ENCODE measurements at regions not wholly inside any gene's neighbourhood (a gene's known extent, or its start where the extent isn't known, plus 50 kb on each side); places are given as distances from the start of the nearest gene placed in this dataset.

DNA sequence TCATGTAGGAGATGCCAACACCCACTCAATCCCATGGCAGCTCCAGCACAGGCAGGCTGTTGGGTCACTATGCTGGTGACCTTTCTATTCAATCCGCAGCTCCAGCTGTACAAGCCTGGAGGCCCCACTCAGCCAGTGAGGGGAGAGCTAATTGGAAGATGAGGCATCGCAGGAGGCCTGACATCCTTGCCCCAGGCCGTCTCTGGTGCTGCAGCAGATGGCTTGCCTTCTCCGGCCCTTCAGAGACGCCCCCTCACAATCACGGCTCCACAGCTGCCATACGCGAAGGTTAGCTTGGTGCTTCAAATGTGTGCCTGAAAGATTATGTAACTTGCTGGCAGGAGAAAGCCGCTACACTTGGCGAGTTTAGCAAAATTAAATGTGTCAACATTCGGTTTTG, 104.2 kb upstream of the CLSTN2 start:
- Histone ChIP-seq H3K27ac (replicated peaks) (no peak overlapping the region), H3K27me3 (ENCODE audit: insufficient read depth, poor library complexity, severe bottlenecking) (no peaks in the 10 kb centered on the region), H3K4me3 (replicated peaks; ENCODE audit: insufficient read depth, low read length) (no peak overlapping the region)
- DNase-seq (ENCODE audit: low read depth in 1 of 2, low spot score in 1 of 2) = no peak
- TF ChIP-seq, protein P1, sequence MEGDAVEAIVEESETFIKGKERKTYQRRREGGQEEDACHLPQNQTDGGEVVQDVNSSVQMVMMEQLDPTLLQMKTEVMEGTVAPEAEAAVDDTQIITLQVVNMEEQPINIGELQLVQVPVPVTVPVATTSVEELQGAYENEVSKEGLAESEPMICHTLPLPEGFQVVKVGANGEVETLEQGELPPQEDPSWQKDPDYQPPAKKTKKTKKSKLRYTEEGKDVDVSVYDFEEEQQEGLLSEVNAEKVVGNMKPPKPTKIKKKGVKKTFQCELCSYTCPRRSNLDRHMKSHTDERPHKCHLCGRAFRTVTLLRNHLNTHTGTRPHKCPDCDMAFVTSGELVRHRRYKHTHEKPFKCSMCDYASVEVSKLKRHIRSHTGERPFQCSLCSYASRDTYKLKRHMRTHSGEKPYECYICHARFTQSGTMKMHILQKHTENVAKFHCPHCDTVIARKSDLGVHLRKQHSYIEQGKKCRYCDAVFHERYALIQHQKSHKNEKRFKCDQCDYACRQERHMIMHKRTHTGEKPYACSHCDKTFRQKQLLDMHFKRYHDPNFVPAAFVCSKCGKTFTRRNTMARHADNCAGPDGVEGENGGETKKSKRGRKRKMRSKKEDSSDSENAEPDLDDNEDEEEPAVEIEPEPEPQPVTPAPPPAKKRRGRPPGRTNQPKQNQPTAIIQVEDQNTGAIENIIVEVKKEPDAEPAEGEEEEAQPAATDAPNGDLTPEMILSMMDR (IDR thresholded peaks at IDR 0.05; ENCODE audit: insufficient read depth, low read length) = no peak
- TF ChIP-seq, protein P2, sequence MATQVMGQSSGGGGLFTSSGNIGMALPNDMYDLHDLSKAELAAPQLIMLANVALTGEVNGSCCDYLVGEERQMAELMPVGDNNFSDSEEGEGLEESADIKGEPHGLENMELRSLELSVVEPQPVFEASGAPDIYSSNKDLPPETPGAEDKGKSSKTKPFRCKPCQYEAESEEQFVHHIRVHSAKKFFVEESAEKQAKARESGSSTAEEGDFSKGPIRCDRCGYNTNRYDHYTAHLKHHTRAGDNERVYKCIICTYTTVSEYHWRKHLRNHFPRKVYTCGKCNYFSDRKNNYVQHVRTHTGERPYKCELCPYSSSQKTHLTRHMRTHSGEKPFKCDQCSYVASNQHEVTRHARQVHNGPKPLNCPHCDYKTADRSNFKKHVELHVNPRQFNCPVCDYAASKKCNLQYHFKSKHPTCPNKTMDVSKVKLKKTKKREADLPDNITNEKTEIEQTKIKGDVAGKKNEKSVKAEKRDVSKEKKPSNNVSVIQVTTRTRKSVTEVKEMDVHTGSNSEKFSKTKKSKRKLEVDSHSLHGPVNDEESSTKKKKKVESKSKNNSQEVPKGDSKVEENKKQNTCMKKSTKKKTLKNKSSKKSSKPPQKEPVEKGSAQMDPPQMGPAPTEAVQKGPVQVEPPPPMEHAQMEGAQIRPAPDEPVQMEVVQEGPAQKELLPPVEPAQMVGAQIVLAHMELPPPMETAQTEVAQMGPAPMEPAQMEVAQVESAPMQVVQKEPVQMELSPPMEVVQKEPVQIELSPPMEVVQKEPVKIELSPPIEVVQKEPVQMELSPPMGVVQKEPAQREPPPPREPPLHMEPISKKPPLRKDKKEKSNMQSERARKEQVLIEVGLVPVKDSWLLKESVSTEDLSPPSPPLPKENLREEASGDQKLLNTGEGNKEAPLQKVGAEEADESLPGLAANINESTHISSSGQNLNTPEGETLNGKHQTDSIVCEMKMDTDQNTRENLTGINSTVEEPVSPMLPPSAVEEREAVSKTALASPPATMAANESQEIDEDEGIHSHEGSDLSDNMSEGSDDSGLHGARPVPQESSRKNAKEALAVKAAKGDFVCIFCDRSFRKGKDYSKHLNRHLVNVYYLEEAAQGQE (IDR thresholded peaks at IDR 0.05; ENCODE audit: insufficient replicate concordance, low read depth) = no peak
- TF ChIP-seq GABPA (IDR thresholded peaks at IDR 0.05; ENCODE audit: low read depth) (no peak), POLR2AphosphoS5 (IDR thresholded peaks at IDR 0.05; ENCODE audit: low read depth) (no peak)

DNA sequence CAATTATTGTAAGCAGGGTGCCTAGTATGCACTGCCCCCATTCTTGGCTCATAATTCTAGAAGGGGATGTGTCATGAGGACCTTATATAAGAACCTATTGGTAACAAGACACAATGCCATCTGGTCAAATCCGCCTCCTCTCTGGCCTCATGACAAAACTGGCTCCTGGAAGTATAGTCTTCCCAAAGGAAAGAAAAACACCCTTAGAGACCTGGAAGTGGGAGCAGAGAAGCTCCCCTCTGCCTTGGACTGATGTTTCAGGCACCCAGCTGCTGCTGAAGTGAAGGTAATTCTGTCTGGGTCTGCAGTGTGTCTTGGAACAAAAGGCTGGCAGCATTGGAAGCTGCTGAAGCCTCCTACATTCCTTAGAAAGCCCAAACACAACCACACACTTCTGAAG, 107.2 kb upstream of the CLSTN2 start:
- Histone ChIP-seq H3K27me3 (ENCODE audit: insufficient read depth, poor library complexity, severe bottlenecking) (no peaks in the 10 kb centered on the region), H3K27ac (replicated peaks) (no peak overlapping the region), H3K4me3 (replicated peaks; ENCODE audit: insufficient read depth, low read length) (no peak overlapping the region)
- TF ChIP-seq POLR2AphosphoS5 (IDR thresholded peaks at IDR 0.05; ENCODE audit: low read depth) = no peak
- TF ChIP-seq, protein P1 (IDR thresholded peaks at IDR 0.05; ENCODE audit: insufficient read depth, low read length) = no peak
- TF ChIP-seq, protein P2 (IDR thresholded peaks at IDR 0.05; ENCODE audit: insufficient replicate concordance, low read depth) = no peak
- no peak for TF ChIP-seq GABPA (IDR thresholded peaks at IDR 0.05; ENCODE audit: low read depth)
- TF ChIP-seq SPI1 (IDR thresholded peaks at IDR 0.05; ENCODE audit: borderline replicate concordance, low read depth) = no peak
- no peak for DNase-seq (ENCODE audit: low read depth in 1 of 2, low spot score in 1 of 2)

DNA sequence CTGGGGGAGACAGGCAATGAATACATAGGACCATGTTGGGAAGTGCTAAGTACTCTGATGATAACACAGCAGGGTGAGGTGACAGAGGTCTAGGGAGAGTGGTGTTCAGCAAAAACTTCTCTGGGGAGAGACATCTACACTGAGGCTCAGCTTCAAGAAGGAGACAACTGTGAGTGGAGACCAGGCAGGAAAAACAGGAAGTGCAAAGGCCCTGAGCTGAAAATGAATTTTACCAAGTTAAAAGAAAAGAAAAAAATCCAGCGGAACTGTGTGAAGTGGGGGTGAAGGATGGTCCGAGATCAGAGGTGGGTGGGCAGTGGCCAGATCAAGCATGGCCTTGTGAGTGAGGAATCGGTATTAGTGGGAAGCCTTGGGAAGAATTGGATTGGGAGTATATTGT, 110.1 kb upstream of the CLSTN2 start:
- no peak for DNase-seq (ENCODE audit: low read depth in 1 of 2, low spot score in 1 of 2)
- Histone ChIP-seq H3K27me3 (ENCODE audit: insufficient read depth, poor library complexity, severe bottlenecking) (no peaks in the 10 kb centered on the region), H3K4me3 (replicated peaks; ENCODE audit: insufficient read depth, low read length) (no peak overlapping the region), H3K27ac (replicated peaks) (no peak overlapping the region)
- TF ChIP-seq SPI1 (IDR thresholded peaks at IDR 0.05; ENCODE audit: borderline replicate concordance, low read depth) = peak; percentile 76
- TF ChIP-seq, protein P2 (IDR thresholded peaks at IDR 0.05; ENCODE audit: insufficient replicate concordance, low read depth) = no peak
- TF ChIP-seq GABPA (IDR thresholded peaks at IDR 0.05; ENCODE audit: low read depth) = no peak
- TF ChIP-seq POLR2AphosphoS5 (IDR thresholded peaks at IDR 0.05; ENCODE audit: low read depth) = no peak
- TF ChIP-seq, protein P1 (IDR thresholded peaks at IDR 0.05; ENCODE audit: insufficient read depth, low read length) = no peak

Data from HL-60 (cell line).